IPS-NIHi11 (cell line): ENCODE measurements at regions not wholly inside any gene's neighbourhood (a gene's known extent, or its start where the extent isn't known, plus 50 kb on each side); places are given as distances from the start of the nearest gene placed in this dataset.

Source experiments
- DNase-seq: peaks from one replicate; pipeline ENCODE4 v3.0.0; 2012; ENCODE audit warnings: mixed read lengths, low spot score

GRCh38 chr10:129078746-129079145 is 388.3 kb upstream of the MGMT start:
- no peak for DNase-seq

- no peak for DNase-seq
Observed at GRCh38 chr10:129079705-129080104, 387.3 kb upstream of the MGMT start.

- DNase-seq: no peak
Observed at GRCh38 chr10:129085811-129086210, 381.2 kb upstream of the MGMT start.

- no peak for DNase-seq
Observed at GRCh38 chr10:129089341-129089740, 377.7 kb upstream of the MGMT start.

GRCh38 chr10:129090165-129090564 is 376.9 kb upstream of the MGMT start:
- no peak for DNase-seq

- DNase-seq: no peak
Observed at GRCh38 chr10:129090618-129091366, 376.2 kb upstream of the MGMT start.

GRCh38 chr10:129093641-129094040 is 373.4 kb upstream of the MGMT start:
- DNase-seq: no peak

GRCh38 chr10:129094233-129094632 is 372.8 kb upstream of the MGMT start:
- no peak for DNase-seq

- DNase-seq: no peak
Observed at GRCh38 chr10:129094861-129095260, 372.2 kb upstream of the MGMT start.

- no peak for DNase-seq
Observed at GRCh38 chr10:129095680-129096064, 371.4 kb upstream of the MGMT start.

GRCh38 chr10:129096065-129096984 is 370.7 kb upstream of the MGMT start:
- no peak for DNase-seq

- DNase-seq: no peak
Observed at GRCh38 chr10:129097776-129098330, 369.2 kb upstream of the MGMT start.

- DNase-seq: no peak
Observed at GRCh38 chr10:129098517-129098916, 368.5 kb upstream of the MGMT start.

- DNase-seq: no peak
Observed at GRCh38 chr10:129099486-129099885, 367.6 kb upstream of the MGMT start.

GRCh38 chr10:129099992-129100391 is 367.0 kb upstream of the MGMT start:
- no peak for DNase-seq

- DNase-seq: no peak
Observed at GRCh38 chr10:129101232-129101980, 365.6 kb upstream of the MGMT start.

- no peak for DNase-seq
Observed at GRCh38 chr10:129102906-129103693, 363.9 kb upstream of the MGMT start.

- DNase-seq: no peak
Observed at GRCh38 chr10:129104266-129105045, 362.6 kb upstream of the MGMT start.

GRCh38 chr10:129105266-129105665 is 361.8 kb upstream of the MGMT start:
- no peak for DNase-seq

GRCh38 chr10:129106314-129106713 is 360.7 kb upstream of the MGMT start:
- DNase-seq: no peak

- DNase-seq: no peak
Observed at GRCh38 chr10:129107525-129107924, 359.5 kb upstream of the MGMT start.
